ENCODE measurements at regions not wholly inside any gene's neighbourhood (a gene's known extent, or its start where the extent isn't known, plus 50 kb on each side); places are given as distances from the start of the nearest gene placed in this dataset.

DNA sequence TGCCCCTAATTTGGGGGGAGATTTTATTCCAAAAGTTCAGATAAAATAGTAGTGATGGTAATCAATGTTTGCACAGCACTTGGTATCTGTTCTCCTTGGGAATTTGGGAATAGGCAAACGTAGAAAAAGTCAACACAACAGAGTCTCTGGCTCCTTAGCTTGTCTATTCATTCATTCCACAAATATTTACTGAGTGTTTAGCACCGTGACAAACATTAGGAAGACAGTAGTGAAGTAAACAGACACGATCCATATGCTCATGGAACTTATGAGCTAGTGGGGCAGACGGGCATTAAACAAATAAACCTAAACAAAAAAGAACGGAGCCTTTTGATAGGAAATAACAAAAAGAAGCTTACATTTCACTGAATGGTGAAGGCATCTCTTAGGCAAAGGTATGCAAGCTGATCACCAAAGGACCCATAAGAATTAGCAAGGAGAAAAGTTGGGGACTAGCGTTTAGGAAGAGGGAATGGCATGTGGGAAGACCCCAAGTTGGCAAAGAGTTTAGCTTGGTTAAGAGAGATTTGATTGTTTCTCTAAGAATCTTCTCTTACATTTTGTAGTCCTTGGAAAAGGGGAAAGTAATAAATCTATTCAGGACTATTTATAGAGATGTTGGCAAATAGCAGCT, 243.9 kb upstream of the NPY start:
- no peak overlapping the region for H3K9ac ChIP-seq (ENCODE audit: low read depth in 1 of 2, low read length in 2 of 2)
- no peaks in the 10 kb centered on the region for H3K36me3 ChIP-seq (ENCODE audit: control insufficient read depth in 1 of 2, insufficient read depth in 2 of 2, low read length in 2 of 2)

DNA sequence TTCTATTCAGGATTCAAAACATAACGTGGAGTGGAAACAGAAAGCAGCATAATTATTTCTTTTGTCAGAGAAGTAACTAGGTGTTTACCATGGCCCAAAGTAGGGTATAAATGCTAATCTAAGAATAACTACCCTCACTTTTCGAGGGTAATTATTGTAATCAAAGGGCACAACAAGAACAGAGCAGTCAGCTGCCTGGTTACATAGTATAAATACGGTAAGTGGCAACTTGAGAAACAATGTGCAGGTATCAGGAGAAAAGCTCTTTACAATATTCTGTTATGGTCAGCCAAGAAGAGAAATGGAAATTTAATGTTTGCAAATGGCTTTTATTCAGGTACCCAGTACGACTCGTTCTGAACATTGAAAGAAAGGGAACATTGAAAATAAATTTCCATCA, 242.0 kb upstream of the NPY start:
- Histone ChIP-seq H3K27ac (ENCODE audit: low read depth, low read length) (no peak overlapping the region), H3K27me3 (ENCODE audit: control insufficient read depth in 1 of 2, insufficient read depth in 2 of 2, low read length in 2 of 2) (no peaks in the 10 kb centered on the region), H3K9me3 (ENCODE audit: control insufficient read depth in 1 of 2, low read length in 2 of 2) (no peaks in the 10 kb centered on the region), H3K9ac (ENCODE audit: low read depth in 1 of 2, low read length in 2 of 2) (no peak overlapping the region), H3K36me3 (ENCODE audit: control insufficient read depth in 1 of 2, insufficient read depth in 2 of 2, low read length in 2 of 2) (no peaks in the 10 kb centered on the region), H3K4me1 (ENCODE audit: control insufficient read depth in 1 of 2, insufficient read depth in 2 of 2, low read length in 2 of 2) (no peaks in the 10 kb centered on the region), H3K4me3 (ENCODE audit: low read depth in 1 of 2, low read length in 2 of 2) (no peak overlapping the region)

More for the DNA sequence above, 243.9 kb upstream of the NPY start:
- Histone ChIP-seq H3K4me3 (ENCODE audit: low read depth in 1 of 2, low read length in 2 of 2) (no peak overlapping the region), H3K27ac (ENCODE audit: low read depth, low read length) (no peak overlapping the region), H3K4me1 (ENCODE audit: control insufficient read depth in 1 of 2, insufficient read depth in 2 of 2, low read length in 2 of 2) (no peaks in the 10 kb centered on the region), H3K27me3 (ENCODE audit: control insufficient read depth in 1 of 2, insufficient read depth in 2 of 2, low read length in 2 of 2) (no peaks in the 10 kb centered on the region), H3K9me3 (ENCODE audit: control insufficient read depth in 1 of 2, low read length in 2 of 2) (no peaks in the 10 kb centered on the region)

DNA sequence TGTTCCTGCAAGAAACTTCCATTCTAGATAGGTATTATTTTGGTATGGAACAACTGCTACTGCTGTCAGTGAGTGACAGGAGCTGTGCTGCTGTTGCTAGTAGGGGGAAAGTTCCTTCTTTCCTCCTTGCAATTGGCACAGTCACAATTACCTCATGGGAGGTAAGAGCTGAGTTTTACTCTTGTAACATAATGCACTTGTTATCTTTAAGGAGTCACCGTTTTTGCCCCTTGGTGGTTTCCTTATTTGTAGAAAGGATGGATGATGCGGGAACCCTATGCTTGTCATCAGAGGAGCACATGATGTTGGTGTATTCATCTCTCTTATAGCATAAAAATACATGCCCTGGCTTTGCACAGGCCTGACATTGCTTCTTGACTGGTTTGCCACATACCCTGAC, 234.7 kb upstream of the NPY start:
- H3K9me3 ChIP-seq (ENCODE audit: control insufficient read depth in 1 of 2, low read length in 2 of 2), result no peaks in the 10 kb centered on the region
- peaks cover 0 to 12% of the 10 kb centered on the region in 2 donors for H3K4me1 ChIP-seq (ENCODE audit: control insufficient read depth in 1 of 2, insufficient read depth in 2 of 2, low read length in 2 of 2)
- H3K4me3 ChIP-seq (ENCODE audit: low read depth in 1 of 2, low read length in 2 of 2), result no peak overlapping the region
- H3K27ac ChIP-seq (ENCODE audit: low read depth, low read length), result no peak overlapping the region
- no peaks in the 10 kb centered on the region for H3K27me3 ChIP-seq (ENCODE audit: control insufficient read depth in 1 of 2, insufficient read depth in 2 of 2, low read length in 2 of 2)
- no peak overlapping the region for H3K9ac ChIP-seq (ENCODE audit: low read depth in 1 of 2, low read length in 2 of 2)
- no peaks in the 10 kb centered on the region for H3K36me3 ChIP-seq (ENCODE audit: control insufficient read depth in 1 of 2, insufficient read depth in 2 of 2, low read length in 2 of 2)

DNA sequence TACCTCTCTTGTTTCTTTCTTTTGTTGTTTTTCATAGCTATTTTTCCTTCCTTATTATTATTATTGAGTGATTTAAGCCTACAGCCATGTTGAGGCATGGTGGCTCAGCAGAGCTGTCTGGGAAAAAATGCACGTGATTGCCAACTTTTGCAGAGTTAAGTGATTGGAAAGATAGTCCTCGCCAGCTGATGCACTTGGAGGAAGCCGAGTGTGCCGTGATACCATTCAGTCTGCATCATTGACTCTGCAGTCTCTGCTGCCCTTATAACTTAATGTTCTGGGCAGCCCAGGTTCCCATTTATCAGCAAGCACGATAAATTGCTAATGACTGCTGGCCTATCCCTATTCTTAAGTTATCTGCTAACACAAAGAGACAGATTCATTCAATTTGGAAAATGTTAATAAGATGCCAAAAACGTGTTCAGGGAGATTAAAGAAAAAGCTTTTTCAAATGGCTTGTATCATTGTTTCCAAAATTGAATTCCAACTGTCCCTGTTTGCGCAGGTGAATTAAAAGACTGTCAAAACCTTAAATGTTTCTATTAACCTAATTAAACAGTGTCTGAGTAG, 232.9 kb upstream of the NPY start:
- Histone ChIP-seq H3K27ac (ENCODE audit: low read depth, low read length) (no peak overlapping the region), H3K9me3 (ENCODE audit: control insufficient read depth in 1 of 2, low read length in 2 of 2) (no peaks in the 10 kb centered on the region), H3K4me3 (ENCODE audit: low read depth in 1 of 2, low read length in 2 of 2) (no peak overlapping the region), H3K36me3 (ENCODE audit: control insufficient read depth in 1 of 2, insufficient read depth in 2 of 2, low read length in 2 of 2) (no peaks in the 10 kb centered on the region), H3K4me1 (ENCODE audit: control insufficient read depth in 1 of 2, insufficient read depth in 2 of 2, low read length in 2 of 2) (peaks cover 0 to 19% of the 10 kb centered on the region in 2 donors), H3K27me3 (ENCODE audit: control insufficient read depth in 1 of 2, insufficient read depth in 2 of 2, low read length in 2 of 2) (no peaks in the 10 kb centered on the region), H3K9ac (ENCODE audit: low read depth in 1 of 2, low read length in 2 of 2) (no peak overlapping the region)

DNA sequence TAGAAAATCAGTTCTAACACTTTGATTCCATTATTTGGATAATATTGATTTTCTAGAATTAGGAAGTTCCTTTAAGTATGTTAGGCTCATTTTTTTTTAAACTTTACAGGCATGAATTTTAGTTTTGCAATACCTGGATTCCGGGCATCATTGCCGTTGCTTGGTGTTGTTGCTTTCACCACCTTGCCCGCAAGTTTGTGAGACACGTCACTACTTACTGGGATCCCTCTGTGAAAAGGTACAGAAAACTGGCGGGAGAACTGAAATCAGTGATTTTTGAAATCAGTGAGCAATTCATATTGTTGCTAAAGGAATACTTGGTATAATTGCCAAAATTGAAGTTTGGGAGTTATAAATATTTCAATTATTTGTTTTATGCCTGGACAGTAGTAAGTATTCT, 232.3 kb upstream of the NPY start:
- Histone ChIP-seq H3K9me3 (ENCODE audit: control insufficient read depth in 1 of 2, low read length in 2 of 2) (no peaks in the 10 kb centered on the region), H3K4me1 (ENCODE audit: control insufficient read depth in 1 of 2, insufficient read depth in 2 of 2, low read length in 2 of 2) (peaks cover 0 to 19% of the 10 kb centered on the region in 2 donors), H3K27me3 (ENCODE audit: control insufficient read depth in 1 of 2, insufficient read depth in 2 of 2, low read length in 2 of 2) (no peaks in the 10 kb centered on the region), H3K36me3 (ENCODE audit: control insufficient read depth in 1 of 2, insufficient read depth in 2 of 2, low read length in 2 of 2) (no peaks in the 10 kb centered on the region), H3K9ac (ENCODE audit: low read depth in 1 of 2, low read length in 2 of 2) (no peak overlapping the region), H3K4me3 (ENCODE audit: low read depth in 1 of 2, low read length in 2 of 2) (no peak overlapping the region), H3K27ac (ENCODE audit: low read depth, low read length) (no peak overlapping the region)

DNA sequence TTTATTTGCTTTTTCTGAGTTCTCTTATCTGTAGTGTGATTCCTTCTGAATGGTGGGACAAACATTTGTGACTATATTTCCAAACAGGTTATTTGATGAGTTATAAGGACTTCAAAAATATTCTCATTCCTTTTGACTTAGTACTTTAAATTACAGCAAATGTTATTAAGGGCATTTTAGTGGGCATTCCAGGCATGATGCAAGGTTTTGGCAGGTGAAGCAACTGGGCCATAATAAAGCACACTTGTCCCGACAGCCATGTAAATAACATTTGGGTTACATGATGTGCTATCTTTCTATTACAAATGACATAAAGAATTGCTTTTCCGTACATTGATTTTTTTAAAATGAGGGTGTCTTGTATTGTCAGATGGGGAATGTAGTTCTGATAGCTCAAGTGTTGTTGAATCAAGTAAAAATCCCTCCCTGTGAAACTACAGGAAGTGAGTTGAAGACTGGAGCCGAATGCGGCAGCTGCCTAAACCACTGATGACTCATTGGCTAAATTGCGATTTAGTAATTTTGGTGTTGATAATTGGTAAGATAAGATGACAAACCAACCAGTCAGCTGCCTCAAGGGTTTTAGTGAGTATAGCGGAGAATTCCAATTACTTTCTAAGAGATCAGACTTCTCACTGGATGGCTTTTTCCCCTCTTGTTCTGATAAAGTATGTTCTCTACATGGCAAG, 231.3 kb upstream of the NPY start:
- H3K27me3 ChIP-seq (ENCODE audit: control insufficient read depth in 1 of 2, insufficient read depth in 2 of 2, low read length in 2 of 2), result no peaks in the 10 kb centered on the region
- H3K9ac ChIP-seq (ENCODE audit: low read depth in 1 of 2, low read length in 2 of 2), result no peak overlapping the region
- peaks cover 0 to 19% of the 10 kb centered on the region in 2 donors for H3K4me1 ChIP-seq (ENCODE audit: control insufficient read depth in 1 of 2, insufficient read depth in 2 of 2, low read length in 2 of 2)
- no peak overlapping the region for H3K4me3 ChIP-seq (ENCODE audit: low read depth in 1 of 2, low read length in 2 of 2)
- no peaks in the 10 kb centered on the region for H3K9me3 ChIP-seq (ENCODE audit: control insufficient read depth in 1 of 2, low read length in 2 of 2)
- H3K36me3 ChIP-seq (ENCODE audit: control insufficient read depth in 1 of 2, insufficient read depth in 2 of 2, low read length in 2 of 2), result no peaks in the 10 kb centered on the region
- no peak overlapping the region for H3K27ac ChIP-seq (ENCODE audit: low read depth, low read length)

DNA sequence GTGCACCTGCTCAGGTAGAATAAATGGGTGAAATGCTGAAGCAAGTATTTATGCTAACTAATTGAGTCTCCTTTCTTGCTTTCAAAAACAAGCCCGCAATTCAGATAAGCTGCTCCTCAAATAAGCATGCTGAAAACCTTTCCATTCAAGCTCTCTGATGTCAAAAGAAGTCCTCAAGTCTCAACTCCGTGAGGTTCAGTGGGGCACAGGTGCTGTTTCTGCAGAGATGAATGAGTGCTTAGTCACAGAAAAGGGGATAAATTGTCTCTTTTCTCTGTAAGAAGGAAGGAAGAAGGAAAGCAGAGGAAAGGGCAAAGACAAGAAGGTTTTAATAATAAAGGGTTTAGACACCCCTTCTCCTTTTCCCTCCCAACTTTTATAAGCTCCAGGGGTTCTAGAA, 229.8 kb upstream of the NPY start:
- H3K9me3 ChIP-seq (ENCODE audit: control insufficient read depth in 1 of 2, low read length in 2 of 2), result no peaks in the 10 kb centered on the region
- peaks cover 0 to 19% of the 10 kb centered on the region in 2 donors for H3K4me1 ChIP-seq (ENCODE audit: control insufficient read depth in 1 of 2, insufficient read depth in 2 of 2, low read length in 2 of 2)
- H3K27ac ChIP-seq (ENCODE audit: low read depth, low read length), result no peak overlapping the region
- H3K27me3 ChIP-seq (ENCODE audit: control insufficient read depth in 1 of 2, insufficient read depth in 2 of 2, low read length in 2 of 2), result no peaks in the 10 kb centered on the region
- no peaks in the 10 kb centered on the region for H3K36me3 ChIP-seq (ENCODE audit: control insufficient read depth in 1 of 2, insufficient read depth in 2 of 2, low read length in 2 of 2)
- no peak overlapping the region for H3K4me3 ChIP-seq (ENCODE audit: low read depth in 1 of 2, low read length in 2 of 2)
- no peak overlapping the region for H3K9ac ChIP-seq (ENCODE audit: low read depth in 1 of 2, low read length in 2 of 2)

DNA sequence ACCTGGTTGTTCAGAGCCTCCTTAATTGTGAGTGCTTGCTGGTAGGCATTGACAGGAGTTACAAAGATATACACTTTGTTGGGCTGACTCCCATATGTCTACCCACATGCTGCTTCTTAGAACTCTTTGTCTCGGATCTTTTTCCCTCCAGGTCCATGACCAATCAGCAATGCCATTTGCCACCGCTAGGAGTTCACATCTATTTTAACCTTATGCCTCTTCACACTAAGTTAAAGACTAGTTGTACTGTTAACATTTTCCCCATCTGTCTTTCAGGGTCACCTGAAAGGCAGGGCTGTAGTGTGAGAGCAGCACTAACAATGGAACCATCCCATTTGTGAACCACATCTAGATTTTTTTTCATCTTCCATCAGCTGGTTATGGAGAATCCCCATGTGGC, 226.7 kb upstream of the NPY start:
- H3K9me3 ChIP-seq (ENCODE audit: control insufficient read depth in 1 of 2, low read length in 2 of 2), result no peaks in the 10 kb centered on the region

DNA sequence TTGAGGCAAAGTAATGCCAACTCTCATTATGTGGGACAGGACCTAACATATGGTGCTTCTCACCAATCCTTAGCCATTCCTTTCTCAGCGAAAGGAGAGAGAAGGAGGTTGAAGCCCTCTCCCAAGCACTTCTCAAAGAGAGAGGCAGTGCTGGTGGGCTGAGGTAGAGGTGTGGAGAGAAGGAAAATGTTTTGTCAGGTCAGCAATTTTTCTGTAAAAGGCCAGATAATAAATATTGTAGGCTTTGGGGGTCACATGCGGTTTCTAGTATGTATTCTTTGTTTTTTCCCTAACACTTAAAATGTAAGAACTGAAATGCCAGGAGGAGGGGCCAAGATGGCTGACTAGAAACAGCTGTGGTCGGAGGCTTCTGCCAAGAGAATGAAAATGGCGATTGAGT, 225.0 kb upstream of the NPY start:
- Histone ChIP-seq H3K4me3 (ENCODE audit: low read depth in 1 of 2, low read length in 2 of 2) (no peak overlapping the region), H3K36me3 (ENCODE audit: control insufficient read depth in 1 of 2, insufficient read depth in 2 of 2, low read length in 2 of 2) (no peaks in the 10 kb centered on the region), H3K27me3 (ENCODE audit: control insufficient read depth in 1 of 2, insufficient read depth in 2 of 2, low read length in 2 of 2) (no peaks in the 10 kb centered on the region), H3K4me1 (ENCODE audit: control insufficient read depth in 1 of 2, insufficient read depth in 2 of 2, low read length in 2 of 2) (peaks cover 0 to 7% of the 10 kb centered on the region in 2 donors), H3K9me3 (ENCODE audit: control insufficient read depth in 1 of 2, low read length in 2 of 2) (no peaks in the 10 kb centered on the region), H3K27ac (ENCODE audit: low read depth, low read length) (no peak overlapping the region), H3K9ac (ENCODE audit: low read depth in 1 of 2, low read length in 2 of 2) (no peak overlapping the region)

More for the DNA sequence above, 226.7 kb upstream of the NPY start:
- Histone ChIP-seq H3K27me3 (ENCODE audit: control insufficient read depth in 1 of 2, insufficient read depth in 2 of 2, low read length in 2 of 2) (no peaks in the 10 kb centered on the region), H3K4me3 (ENCODE audit: low read depth in 1 of 2, low read length in 2 of 2) (no peak overlapping the region), H3K36me3 (ENCODE audit: control insufficient read depth in 1 of 2, insufficient read depth in 2 of 2, low read length in 2 of 2) (no peaks in the 10 kb centered on the region), H3K9ac (ENCODE audit: low read depth in 1 of 2, low read length in 2 of 2) (no peak overlapping the region), H3K27ac (ENCODE audit: low read depth, low read length) (no peak overlapping the region), H3K4me1 (ENCODE audit: control insufficient read depth in 1 of 2, insufficient read depth in 2 of 2, low read length in 2 of 2) (peaks cover 0 to 19% of the 10 kb centered on the region in 2 donors)

DNA sequence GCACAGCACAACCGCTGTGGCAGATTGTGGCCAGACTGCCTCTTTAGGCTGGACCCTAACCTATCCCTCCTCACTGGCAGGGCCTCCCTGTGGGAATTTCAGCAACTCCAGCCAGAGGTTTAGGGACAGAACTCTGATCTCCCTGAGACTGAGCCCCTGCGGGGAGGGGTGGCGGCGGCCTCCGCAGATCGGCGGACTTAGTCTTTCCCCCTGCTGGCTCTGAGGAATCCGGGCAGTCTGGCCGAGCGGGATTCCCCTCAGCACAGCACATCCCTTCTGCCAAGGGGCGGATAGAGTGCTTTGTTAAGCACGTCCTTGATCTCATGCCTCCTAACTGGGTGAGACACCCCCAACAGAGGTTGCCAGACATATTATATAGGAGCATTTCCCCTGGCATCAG, 224.2 kb upstream of the NPY start:
- Histone ChIP-seq H3K9ac (ENCODE audit: low read depth in 1 of 2, low read length in 2 of 2) (no peak overlapping the region), H3K27me3 (ENCODE audit: control insufficient read depth in 1 of 2, insufficient read depth in 2 of 2, low read length in 2 of 2) (no peaks in the 10 kb centered on the region), H3K4me1 (ENCODE audit: control insufficient read depth in 1 of 2, insufficient read depth in 2 of 2, low read length in 2 of 2) (peaks cover 0 to 4% of the 10 kb centered on the region in 2 donors), H3K36me3 (ENCODE audit: control insufficient read depth in 1 of 2, insufficient read depth in 2 of 2, low read length in 2 of 2) (no peaks in the 10 kb centered on the region), H3K9me3 (ENCODE audit: control insufficient read depth in 1 of 2, low read length in 2 of 2) (no peaks in the 10 kb centered on the region), H3K4me3 (ENCODE audit: low read depth in 1 of 2, low read length in 2 of 2) (no peak overlapping the region), H3K27ac (ENCODE audit: low read depth, low read length) (no peak overlapping the region)

Measured in duodenal mucosa (tissue), 2 donors.